SK-N-SH (cell line): ENCODE measurements at regions not wholly inside any gene's neighbourhood (a gene's known extent, or its start where the extent isn't known, plus 50 kb on each side); places are given as distances from the start of the nearest gene placed in this dataset.

Source experiments
- CTCF ChIA-PET: fragments of 300-600, 350-600 bp; formaldehyde crosslinking; extraction: SDS; loops from one replicate; lab custom pipeline; 2021; lab: Yijun Ruan, JAX
- POLR2A ChIA-PET: fragments of 350-600 bp; sonication (Branson Sonifier 250); formaldehyde crosslinking; extraction: SDS; loops from one replicate; lab custom pipeline; 2020; ENCODE audit warnings: antibody characterized with exemption, inconsistent platforms; lab: Yijun Ruan, JAX
- DNase-seq: peaks from one replicate; pipeline ENCODE4 v3.0.0; 2012
- H2AFZ ChIP-seq: fragments of 200-600 bp; sonication (generic); 2 replicates; pipeline ENCODE4 v1.8.1; 2016; ENCODE audit warnings: antibody characterized with exemption, mild to moderate bottlenecking, low read depth
- H3F3A ChIP-seq: fragments of 200-600 bp; sonication (generic); replicated peaks from 2 replicates; pipeline ENCODE3; 2016; ENCODE audit warnings: antibody characterized with exemption, mild to moderate bottlenecking; ENCODE audit not compliant: insufficient read depth
- H3K27ac ChIP-seq, 2 experiments: fragments of 200-500 bp in 1 of 2; fragments of 200-600 bp in 1 of 2; sonication (Bioruptor generic) in 1 of 2; sonication (generic), shearing (Covaris generic) in 1 of 2; 2 replicates each; pipeline versions ENCODE4 v1.5.1 to v1.6.1; 2014 to 2016; ENCODE audit warnings: low read depth in 2 of 2, inconsistent platforms in 1 of 2, low read length in 1 of 2, mild to moderate bottlenecking in 1 of 2, mixed read lengths in 1 of 2
- H3K27me3 ChIP-seq: fragments of 200-600 bp; sonication (generic), shearing (Covaris generic); 2 replicates; pipeline ENCODE4 v1.6.1; 2016; ENCODE audit warnings: mixed run types; ENCODE audit not compliant: insufficient read depth
- H3K36me3 ChIP-seq, 2 experiments: fragments of 200-500 bp in 1 of 2; fragments of 200-600 bp in 1 of 2; sonication (Bioruptor generic) in 1 of 2; sonication (generic) in 1 of 2; replicated peaks in 1 of 2; 2 replicates each; pipeline versions ENCODE3 to v1.5.1; 2014 to 2016; ENCODE audit warnings: low read length in 1 of 2, mild to moderate bottlenecking in 1 of 2; ENCODE audit not compliant: insufficient read depth in 2 of 2, control insufficient read depth in 1 of 2
- H3K4me1 ChIP-seq, 2 experiments: fragments of 200-500 bp in 1 of 2; fragments of 200-600 bp in 1 of 2; sonication (Bioruptor generic) in 1 of 2; sonication (generic), shearing (Covaris generic) in 1 of 2; 2 replicates each; pipeline versions ENCODE4 v1.5.1 to v1.6.1; 2014 to 2016; ENCODE audit warnings: low read depth in 1 of 2, low read length in 1 of 2, mixed run types in 1 of 2; ENCODE audit not compliant: insufficient read depth in 2 of 2, control insufficient read depth in 1 of 2
- H3K4me2 ChIP-seq: fragments of 200-600 bp; sonication (generic), shearing (Covaris generic); 2 replicates; pipeline ENCODE4 v1.6.1; 2017; ENCODE audit warnings: mixed run types
- H3K4me3 ChIP-seq, 2 experiments: fragments of 200-500 bp in 1 of 2; fragments of 200-600 bp in 1 of 2; sonication (Bioruptor generic) in 1 of 2; sonication (generic), shearing (Covaris generic) in 1 of 2; 2 replicates each; pipeline versions ENCODE4 v1.5.1 to v1.8.1; 2014 to 2016; ENCODE audit warnings: low read depth in 2 of 2, inconsistent platforms in 1 of 2, low read length in 1 of 2, mild to moderate bottlenecking in 1 of 2, mixed read lengths in 1 of 2, moderate library complexity in 1 of 2
- H3K79me2 ChIP-seq: fragments of 200-600 bp; sonication (generic); 2 replicates; pipeline ENCODE4 v1.8.1; 2017; ENCODE audit warnings: mild to moderate bottlenecking; ENCODE audit not compliant: insufficient read depth
- H3K9ac ChIP-seq: fragments of 200-600 bp; sonication (generic); 2 replicates; pipeline ENCODE4 v1.6.1; 2017; ENCODE audit warnings: mixed run types
- H3K9me2 ChIP-seq: fragments of 200-600 bp; sonication (generic); 2 replicates; pipeline ENCODE4 v1.6.1; 2017; ENCODE audit warnings: mixed run types
- H3K9me3 ChIP-seq: fragments of 200-600 bp; sonication (generic); 2 replicates; pipeline ENCODE4 v1.6.1; 2017; ENCODE audit warnings: mixed run types, mild to moderate bottlenecking, moderate library complexity
- H4K20me1 ChIP-seq: fragments of 200-600 bp; sonication (generic); 2 replicates; pipeline ENCODE4 v1.6.1; 2017; ENCODE audit warnings: mild to moderate bottlenecking, mixed run types; ENCODE audit not compliant: insufficient read depth
- CTCF ChIP-seq: fragments of 200-600 bp; sonication (generic); IDR thresholded peaks from 2 replicates; pipeline ENCODE4 v1.6.1; 2017; ENCODE audit warnings: antibody characterized with exemption, mild to moderate bottlenecking, moderate library complexity
- EP300 ChIP-seq, 2 experiments: IDR thresholded peaks; 2 replicates each; pipeline versions ENCODE4 v1.4.0 to v1.6.1; 2012; ENCODE audit warnings: borderline replicate concordance in 1 of 2, low read depth in 1 of 2, low read length in 1 of 2
- FOSL2 ChIP-seq: IDR thresholded peaks from 2 replicates; pipeline ENCODE4 v1.4.0; 2012; ENCODE audit warnings: low read depth, mild to moderate bottlenecking, moderate library complexity, borderline replicate concordance
- GABPA ChIP-seq: IDR thresholded peaks from 2 replicates; pipeline ENCODE4 v1.4.0; 2012; ENCODE audit warnings: low read depth, mild to moderate bottlenecking
- JUND ChIP-seq: IDR thresholded peaks from 2 replicates; pipeline ENCODE4 v1.4.0; 2012
- MEF2A ChIP-seq: IDR thresholded peaks from 2 replicates; pipeline ENCODE4 v1.4.0; 2012; ENCODE audit warnings: low read depth, borderline replicate concordance
- MXI1 ChIP-seq: IDR thresholded peaks from 2 replicates; pipeline ENCODE4 v1.6.1; 2012; ENCODE audit warnings: mild to moderate bottlenecking, low read depth, low read length, improper control_type of control experiment
- PBX3 ChIP-seq: IDR thresholded peaks from 2 replicates; pipeline ENCODE4; 2012
- POLR2AphosphoS5 ChIP-seq: IDR thresholded peaks from 2 replicates; pipeline ENCODE4 v1.6.1; 2012; ENCODE audit warnings: low read depth, low read length
- RAD21 ChIP-seq: IDR thresholded peaks from 2 replicates; pipeline ENCODE4 v1.6.1; 2012; ENCODE audit warnings: mild to moderate bottlenecking, low read length
- REST ChIP-seq: IDR thresholded peaks from 2 replicates; pipeline ENCODE4 v1.6.1; 2012; ENCODE audit warnings: mild to moderate bottlenecking, low read depth, low read length, moderate library complexity
- RFX5 ChIP-seq: IDR thresholded peaks from 2 replicates; pipeline ENCODE4 v1.6.1; 2012; ENCODE audit warnings: mild to moderate bottlenecking, improper control_type of control experiment, low read length
- RXRA ChIP-seq: IDR thresholded peaks from 2 replicates; pipeline ENCODE4 v1.4.0; 2012; ENCODE audit warnings: low read depth, mild to moderate bottlenecking, borderline replicate concordance
- SMC3 ChIP-seq: IDR thresholded peaks from 2 replicates; pipeline ENCODE4 v1.6.1; 2012; ENCODE audit warnings: low read depth, low read length, improper control_type of control experiment
- TAF1 ChIP-seq: IDR thresholded peaks from 2 replicates; pipeline ENCODE4 v1.6.1; 2012; ENCODE audit warnings: low read depth, mild to moderate bottlenecking, low read length, moderate library complexity, borderline replicate concordance
- USF1 ChIP-seq: IDR thresholded peaks from 2 replicates; pipeline ENCODE4 v1.4.0; 2012; ENCODE audit warnings: low read depth, borderline replicate concordance
- USF2 ChIP-seq: fragments of 150-350 bp; IDR thresholded peaks from 2 replicates; pipeline ENCODE4 v1.6.1; 2017; ENCODE audit warnings: antibody characterized with exemption, low read length, low read depth, borderline replicate concordance
- ZBTB33 ChIP-seq: IDR thresholded peaks from 2 replicates; pipeline ENCODE4 v1.4.0; 2012; ENCODE audit warnings: low read depth, borderline replicate concordance
- WGBS: methylation state at CpG from one replicate; pipeline ENCODE4 v1.1.6; 2017; ENCODE audit warnings: low lambda C conversion rate; 5-methylcytosine and 5-hydroxymethylcytosine counted together

- no peak overlapping the region for H2AFZ ChIP-seq
- no peaks in the 10 kb centered on the region for H3K36me3 ChIP-seq
- ChIA-PET CTCF (interaction anchor here (1.1 to 1.7 kb wide), 4 partner anchors 12 to 188 kb away, joined by 3 to 5 read pairs (median 3); no protein-coding TSS in a partner anchor), POLR2A (no interaction called here)
- H3K27me3 ChIP-seq, result peaks cover 29% of the 10 kb centered on the region
- H3K27ac ChIP-seq, result no peak overlapping the region
- no peaks in the 10 kb centered on the region for H3K9me3 ChIP-seq
- no peaks in the 10 kb centered on the region for H3K9me2 ChIP-seq
- WGBS, result 37% methylated on average over 2 of the region's 2 CpGs
- no peaks in the 10 kb centered on the region for H3K79me2 ChIP-seq
- no peak overlapping the region for H3K4me2 ChIP-seq
- H3K9ac ChIP-seq, result no peak overlapping the region
- H3K4me1 ChIP-seq, result 0 out of 4 replicates have a peak, but pooled peaks cover 0 to 13% of the 10 kb centered on the region in 2 experiments
- DNase-seq, result no peak
- H4K20me1 ChIP-seq, result no peaks in the 10 kb centered on the region
- TF ChIP-seq CTCF (no peak), SMC3 (no peak), MXI1 (no peak), RXRA (no peak), EP300 (IDR thresholded peaks at IDR 0.05; ENCODE audit: borderline replicate concordance in 1 of 2, low read depth in 1 of 2, low read length in 1 of 2) (no peak), RAD21 (no peak), RFX5 (no peak), USF2 (no peak), GABPA (no peak), ZBTB33 (no peak)
- no peak overlapping the region for H3K4me3 ChIP-seq
- no peaks in the 10 kb centered on the region for H3F3A ChIP-seq
These were observed 207.3 kb downstream of the DAD1 start for GRCh38 chr14:22381766-22382165.

GRCh38 chr14:22381408-22381760 lies 207.6 kb downstream of the DAD1 start:
- DNase-seq, result no peak
- H3K79me2 ChIP-seq, result no peaks in the 10 kb centered on the region
- ChIA-PET POLR2A (no interaction called here), CTCF (interaction anchor here (1.1 to 1.9 kb wide), 6 partner anchors 12 to 271 kb away, joined by 3 to 5 read pairs (median 3); no protein-coding TSS in a partner anchor)
- H2AFZ ChIP-seq, result no peak overlapping the region
- H3K36me3 ChIP-seq, result no peaks in the 10 kb centered on the region
- 15% methylated on average over 2 of the region's 3 CpGs for WGBS
- H3K9me3 ChIP-seq, result no peaks in the 10 kb centered on the region
- H3K27ac ChIP-seq, result no peak overlapping the region
- H3K9me2 ChIP-seq, result no peaks in the 10 kb centered on the region
- peaks cover 25% of the 10 kb centered on the region for H3K27me3 ChIP-seq
- H3K4me1 ChIP-seq, result 0 out of 4 replicates have a peak, but pooled peaks cover 0 to 13% of the 10 kb centered on the region in 2 experiments
- H3K9ac ChIP-seq, result no peak overlapping the region
- H3F3A ChIP-seq, result no peaks in the 10 kb centered on the region
- H3K4me3 ChIP-seq, result no peak overlapping the region
- no peak overlapping the region for H3K4me2 ChIP-seq
- no peaks in the 10 kb centered on the region for H4K20me1 ChIP-seq
- no peak for TF ChIP-seq REST
- TF ChIP-seq POLR2AphosphoS5, result no peak
- no peak for TF ChIP-seq MXI1
- TF ChIP-seq MEF2A, result no peak
- TF ChIP-seq USF1, result no peak
- TF ChIP-seq RXRA, result no peak
- TF ChIP-seq JUND, result no peak
- TF ChIP-seq PBX3, result no peak
- no peak for TF ChIP-seq TAF1
- TF ChIP-seq FOSL2, result no peak
